Retinal pigment epithelial cell (primary cell): ENCODE measurements at regions not wholly inside any gene's neighbourhood (a gene's known extent, or its start where the extent isn't known, plus 50 kb on each side); places are given as distances from the start of the nearest gene placed in this dataset.
"Not testable (repeated sequence)": the region's sequence is repeated elsewhere in the genome, so short reads cannot be mapped to it uniquely, and the experiment has no call there.

Experiments
- DNase-seq: peaks from one replicate; pipeline ENCODE4 v3.0.0-alpha.2; 2010; ENCODE audit warnings: low read depth
- H3K4me3 ChIP-seq: 2 replicates; pipeline ENCODE4 v1.5.1; 2011; ENCODE audit warnings: mild to moderate bottlenecking, low read length, control low read depth, moderate library complexity
- CTCF ChIP-seq: conservative IDR thresholded peaks from 2 replicates; pipeline ENCODE4 v1.5.1; 2011; ENCODE audit warnings: low read depth, low read length, control low read depth, inconsistent platforms

- TF ChIP-seq CTCF, result no peak
- H3K4me3 ChIP-seq, result no peak overlapping the region
- DNase-seq, result no peak
Measured at GRCh38 chr11:96878299-96879051, 488.7 kb downstream of the JRKL start.

- H3K4me3 ChIP-seq, DNase-seq: not testable (repeated sequence)
Measured at GRCh38 chr11:96882622-96883021, 492.8 kb downstream of the JRKL start.

GRCh38 chr11:96885405-96885804 lies 495.6 kb downstream of the JRKL start:
- DNase-seq, result no peak
- H3K4me3 ChIP-seq, result no peak overlapping the region
- TF ChIP-seq CTCF, result no peak

GRCh38 chr11:96885912-96886311 lies 496.1 kb downstream of the JRKL start:
- no peak for TF ChIP-seq CTCF
- no peak overlapping the region for H3K4me3 ChIP-seq
- DNase-seq, result no peak

- H3K4me3 ChIP-seq, result no peak overlapping the region
Measured at GRCh38 chr11:96893988-96894387, 504.2 kb downstream of the JRKL start.

GRCh38 chr11:96894587-96894986 lies 504.8 kb downstream of the JRKL start:
- no peak for DNase-seq
- TF ChIP-seq CTCF, result no peak
- H3K4me3 ChIP-seq, result no peak overlapping the region

More at GRCh38 chr11:96893988-96894387, 504.2 kb downstream of the JRKL start:
- TF ChIP-seq CTCF, result no peak
- DNase-seq, result no peak

- DNase-seq, result no peak
- TF ChIP-seq CTCF, result no peak
Measured at GRCh38 chr11:96899971-96900370, 510.2 kb downstream of the JRKL start.

GRCh38 chr11:96905143-96905542 lies 515.3 kb downstream of the JRKL start:
- DNase-seq, result no peak
- TF ChIP-seq CTCF, result no peak
- H3K4me3 ChIP-seq, result no peak overlapping the region

More at GRCh38 chr11:96899971-96900370, 510.2 kb downstream of the JRKL start:
- no peak overlapping the region for H3K4me3 ChIP-seq
